PC-3 (cell line): ENCODE measurements at regions not wholly inside any gene's neighbourhood (a gene's known extent, or its start where the extent isn't known, plus 50 kb on each side); places are given as distances from the start of the nearest gene placed in this dataset.

Experiments used
- ATAC-seq: fragments of 200-7000 bp; cut with Tn5 transposase; 2 replicates; pipeline ENCODE4 v1.9.1; 2020; ENCODE audit warnings: mild to moderate bottlenecking, moderate library complexity
- BruUV-seq: library from RNA; stranded (reverse); fragments of 400-500 nt; replicated peaks from 2 replicates; lab custom pipeline; 2021; lab: Mats Ljungman, UMichigan
- CTCF ChIA-PET: fragments of 300-600 bp; sonication (Branson Sonifier 250); formaldehyde crosslinking; loops from one replicate; lab custom pipeline; 2022; ENCODE audit warnings: antibody characterized with exemption; lab: Charles Lee
- POLR2A ChIA-PET: fragments of 300-600 bp; sonication (Branson Sonifier 250); formaldehyde crosslinking; loops from one replicate; lab custom pipeline; 2022; ENCODE audit warnings: antibody characterized with exemption; ENCODE audit not compliant: unreplicated experiment; lab: Charles Lee
- DNase-seq: peaks from one replicate; pipeline ENCODE4 v3.0.0-alpha.2; 2015
- H2AFZ ChIP-seq: fragments of 300-600 bp; sonication (generic); 2 replicates; pipeline ENCODE4 v1.6.0; 2016; ENCODE audit warnings: antibody characterized with exemption, low read length
- H3F3A ChIP-seq: fragments of 300-600 bp; sonication (generic); one replicate; pipeline ENCODE4 v1.6.0; 2017; ENCODE audit warnings: antibody characterized with exemption, low read length, control low read depth, mild to moderate bottlenecking; ENCODE audit not compliant: unreplicated experiment
- H3K27ac ChIP-seq: fragments of 300-600 bp; sonication (generic); 2 replicates; pipeline ENCODE4 v1.5.1; 2016; ENCODE audit warnings: mild to moderate bottlenecking, low read length
- H3K27me3 ChIP-seq: fragments of 300-600 bp; sonication (generic); 2 replicates; pipeline ENCODE4 v1.6.1; 2016; ENCODE audit warnings: low read length, mixed read lengths
- H3K36me3 ChIP-seq: fragments of 300-600 bp; sonication (generic); 2 replicates; pipeline ENCODE4 v1.6.1; 2016; ENCODE audit warnings: low read depth, mixed run types, low read length, mixed read lengths
- H3K4me1 ChIP-seq: fragments of 300-600 bp; sonication (generic); 2 replicates; pipeline ENCODE4 v1.5.1; 2016; ENCODE audit warnings: low read length; ENCODE audit not compliant: insufficient read depth
- H3K4me2 ChIP-seq: fragments of 300-600 bp; sonication (generic); 2 replicates; pipeline ENCODE4 v1.6.0; 2016; ENCODE audit warnings: low read length
- H3K4me3 ChIP-seq: fragments of 300-600 bp; sonication (generic); 2 replicates; pipeline ENCODE4 v1.5.1; 2016; ENCODE audit warnings: mild to moderate bottlenecking, low read length, mixed read lengths
- H3K79me2 ChIP-seq: fragments of 300-600 bp; sonication (generic); 2 replicates; pipeline ENCODE4 v1.6.1; 2017; ENCODE audit warnings: low read length, mixed read lengths
- H3K9ac ChIP-seq: fragments of 300-600 bp; sonication (generic); 2 replicates; pipeline ENCODE4 v1.6.0; 2016; ENCODE audit warnings: mild to moderate bottlenecking, low read length
- H3K9me2 ChIP-seq: fragments of 300-600 bp; sonication (generic); replicated peaks from 2 replicates; pipeline ENCODE4 v1.6.1; 2016; ENCODE audit warnings: mixed run types, low read length, mixed read lengths
- H3K9me3 ChIP-seq: fragments of 300-600 bp; sonication (generic); 2 replicates; pipeline ENCODE4 v1.6.1; 2016; ENCODE audit warnings: low read length, mixed read lengths
- H4K20me1 ChIP-seq: fragments of 300-600 bp; sonication (generic); 2 replicates; pipeline ENCODE4 v1.6.1; 2016; ENCODE audit warnings: low read length, mixed read lengths
- CTCF ChIP-seq: fragments of 300-600 bp; sonication (generic); conservative IDR thresholded peaks from 2 replicates; pipeline ENCODE4 v1.5.1; 2017; ENCODE audit warnings: antibody characterized with exemption, low read depth, mild to moderate bottlenecking, low read length
- EZH2 ChIP-seq: fragments of 300-600 bp; sonication (generic); IDR thresholded peaks from one replicate; pipeline ENCODE4 v1.6.1; 2017; ENCODE audit warnings: antibody characterized with exemption, mild to moderate bottlenecking, low read length; ENCODE audit not compliant: unreplicated experiment
- EZH2phosphoT487 ChIP-seq: fragments of 300-600 bp; sonication (generic); IDR thresholded peaks from 2 replicates; pipeline ENCODE4 v1.6.1; 2018; ENCODE audit warnings: mild to moderate bottlenecking, antibody characterized with exemption, low read length, borderline replicate concordance
- intact Hi-C: fragments of 100-400 bp; cut with micrococcal nuclease; formaldehyde crosslinking; loops from 2 replicates; pipeline ENCODE4 v1.9.0; 2023

GRCh38 chr13:40376867-40377535 is 289.4 kb downstream of the FOXO1 start:
- Histone ChIP-seq H3F3A (no peaks in the 10 kb centered on the region), H3K36me3 (no peaks in the 10 kb centered on the region), H3K4me2 (no peak overlapping the region), H3K4me1 (no peaks in the 10 kb centered on the region), H4K20me1 (no peaks in the 10 kb centered on the region), H3K27me3 (no peaks in the 10 kb centered on the region), H3K9me2 (no peaks in the 10 kb centered on the region), H2AFZ (no peak overlapping the region), H3K79me2 (no peaks in the 10 kb centered on the region), H3K27ac (no peak overlapping the region), H3K9ac (no peak overlapping the region), H3K4me3 (no peak overlapping the region), H3K9me3 (no peaks in the 10 kb centered on the region)
- intact Hi-C loops: no loop called here
- ChIA-PET POLR2A (no interaction called here), CTCF (no interaction called here)
- no peak for ATAC-seq
- no TSS peak for BruUV-seq
- no peak for DNase-seq
- no peak for TF ChIP-seq EZH2phosphoT487
- TF ChIP-seq CTCF: no peak
- no peak for TF ChIP-seq EZH2

- H3K4me2 ChIP-seq: no peak overlapping the region
- H2AFZ ChIP-seq: no peak overlapping the region
- H3K27me3 ChIP-seq: no peaks in the 10 kb centered on the region
- no peak overlapping the region for H3K9ac ChIP-seq
- H3K9me2 ChIP-seq: no peaks in the 10 kb centered on the region
- no peaks in the 10 kb centered on the region for H3K79me2 ChIP-seq
- intact Hi-C loops: no loop called here
- H3K36me3 ChIP-seq: no peaks in the 10 kb centered on the region
- ChIA-PET POLR2A (no interaction called here), CTCF (no interaction called here)
- no peaks in the 10 kb centered on the region for H3F3A ChIP-seq
- BruUV-seq: no TSS peak
- ATAC-seq (no peak), DNase-seq (no peak)
- no peaks in the 10 kb centered on the region for H3K4me1 ChIP-seq
- H3K9me3 ChIP-seq: no peaks in the 10 kb centered on the region
- no peak overlapping the region for H3K4me3 ChIP-seq
- no peak for TF ChIP-seq EZH2phosphoT487
- TF ChIP-seq CTCF: no peak
- TF ChIP-seq EZH2: no peak
- H4K20me1 ChIP-seq: no peaks in the 10 kb centered on the region
- no peak overlapping the region for H3K27ac ChIP-seq
These were observed 288.7 kb downstream of the FOXO1 start for GRCh38 chr13:40377783-40378182.

DNA sequence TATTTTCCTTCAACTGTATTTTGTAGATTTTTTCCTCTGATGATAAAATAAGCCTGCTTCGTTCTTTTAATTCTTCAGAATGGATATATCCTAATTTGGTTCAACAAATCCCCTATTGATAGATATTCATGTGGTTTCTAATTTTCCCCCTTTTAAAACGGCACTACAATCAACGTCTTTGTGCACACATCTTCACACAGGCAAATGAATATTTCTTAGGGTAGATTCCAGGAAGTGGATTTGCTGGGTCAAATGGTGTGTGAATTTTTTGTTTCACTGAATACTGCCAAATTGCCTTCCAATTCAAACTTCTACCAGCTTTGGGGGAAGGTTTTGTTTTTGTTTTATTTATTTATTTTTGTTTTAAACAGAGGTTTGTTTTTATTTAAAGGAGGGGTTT is 287.2 kb downstream of the FOXO1 start:
- no peak overlapping the region for H3K4me2 ChIP-seq
- TF ChIP-seq EZH2phosphoT487 (no peak), EZH2 (no peak), CTCF (no peak)
- CTCF ChIA-PET: no interaction called here
- H2AFZ ChIP-seq: no peak overlapping the region
- no peak overlapping the region for H3K4me3 ChIP-seq
- H3K9ac ChIP-seq: no peak overlapping the region
- POLR2A ChIA-PET: no interaction called here
- no peak overlapping the region for H3K27ac ChIP-seq
- H3K9me3 ChIP-seq: no peaks in the 10 kb centered on the region
- no peaks in the 10 kb centered on the region for H3F3A ChIP-seq
- H3K36me3 ChIP-seq: no peaks in the 10 kb centered on the region
- intact Hi-C loops: no loop called here
- no peaks in the 10 kb centered on the region for H3K79me2 ChIP-seq
- no TSS peak for BruUV-seq
- H3K4me1 ChIP-seq: no peaks in the 10 kb centered on the region
- no peaks in the 10 kb centered on the region for H4K20me1 ChIP-seq
- DNase-seq (no peak), ATAC-seq (no peak)
- no peaks in the 10 kb centered on the region for H3K27me3 ChIP-seq
- H3K9me2 ChIP-seq: no peaks in the 10 kb centered on the region
